ENCODE measurements at regions not wholly inside any gene's neighbourhood (a gene's known extent, or its start where the extent isn't known, plus 50 kb on each side); places are given as distances from the start of the nearest gene placed in this dataset.

DNA sequence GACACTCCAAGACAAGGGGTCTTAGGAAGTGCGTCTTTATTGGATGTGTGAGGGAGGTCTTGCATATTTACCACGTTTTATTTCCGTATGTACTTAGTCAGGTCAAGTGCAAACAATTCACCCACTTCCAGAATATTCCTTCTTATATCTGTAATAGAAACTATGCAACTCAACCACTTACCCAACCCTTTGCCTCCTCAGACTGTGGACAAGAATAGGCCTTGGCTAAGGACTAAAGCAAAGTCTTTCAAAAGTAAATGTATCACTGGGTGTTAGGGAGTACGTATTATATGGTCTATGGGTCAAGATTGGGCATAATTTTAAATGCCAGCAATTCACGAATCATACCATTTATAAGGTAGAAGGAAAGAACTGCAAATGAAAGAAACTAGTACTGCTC, 484.8 kb downstream of the MBD2 start:
- no peaks in the 10 kb centered on the region for H3K36me3 ChIP-seq
- H3K4me1 ChIP-seq, result no peaks in the 10 kb centered on the region
- WGBS, 2 donors, result 72 to 80% methylated on average over 5 of the region's 5 CpGs
- H3K27me3 ChIP-seq, result no peaks in the 10 kb centered on the region
- ATAC-seq (no peak), DNase-seq (no peak)
- no peak overlapping the region for H3K27ac ChIP-seq
- TF ChIP-seq, protein P1, sequence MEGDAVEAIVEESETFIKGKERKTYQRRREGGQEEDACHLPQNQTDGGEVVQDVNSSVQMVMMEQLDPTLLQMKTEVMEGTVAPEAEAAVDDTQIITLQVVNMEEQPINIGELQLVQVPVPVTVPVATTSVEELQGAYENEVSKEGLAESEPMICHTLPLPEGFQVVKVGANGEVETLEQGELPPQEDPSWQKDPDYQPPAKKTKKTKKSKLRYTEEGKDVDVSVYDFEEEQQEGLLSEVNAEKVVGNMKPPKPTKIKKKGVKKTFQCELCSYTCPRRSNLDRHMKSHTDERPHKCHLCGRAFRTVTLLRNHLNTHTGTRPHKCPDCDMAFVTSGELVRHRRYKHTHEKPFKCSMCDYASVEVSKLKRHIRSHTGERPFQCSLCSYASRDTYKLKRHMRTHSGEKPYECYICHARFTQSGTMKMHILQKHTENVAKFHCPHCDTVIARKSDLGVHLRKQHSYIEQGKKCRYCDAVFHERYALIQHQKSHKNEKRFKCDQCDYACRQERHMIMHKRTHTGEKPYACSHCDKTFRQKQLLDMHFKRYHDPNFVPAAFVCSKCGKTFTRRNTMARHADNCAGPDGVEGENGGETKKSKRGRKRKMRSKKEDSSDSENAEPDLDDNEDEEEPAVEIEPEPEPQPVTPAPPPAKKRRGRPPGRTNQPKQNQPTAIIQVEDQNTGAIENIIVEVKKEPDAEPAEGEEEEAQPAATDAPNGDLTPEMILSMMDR (IDR thresholded peaks at IDR 0.05), result no peak
- H3K4me3 ChIP-seq, result no peak overlapping the region
- no peaks in the 10 kb centered on the region for H3K9me3 ChIP-seq
- intact Hi-C loops (cut with DNase I), result no loop called here

DNA sequence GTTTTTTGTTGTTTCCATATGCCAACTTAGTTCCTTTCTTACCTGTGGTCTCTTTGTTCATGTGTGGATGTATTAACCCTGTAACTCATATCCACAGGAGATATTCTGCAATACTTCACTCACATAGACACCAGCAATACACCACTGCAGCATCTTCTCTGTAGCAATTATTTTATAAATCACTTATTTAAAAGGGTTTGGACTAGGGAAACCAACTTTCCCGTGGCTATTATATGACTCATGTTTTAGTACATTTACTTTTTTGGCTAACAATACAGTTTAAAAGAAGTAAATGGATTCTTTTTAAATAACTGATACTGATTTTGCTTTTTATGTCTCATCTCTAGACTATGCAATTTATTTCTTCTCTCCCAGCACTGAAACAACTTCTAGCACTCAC, 488.9 kb downstream of the MBD2 start:
- 65 to 71% methylated on average over 1 of the region's 1 CpG for WGBS, 2 donors
- Histone ChIP-seq H3K36me3 (no peaks in the 10 kb centered on the region), H3K9me3 (peaks cover 0 to 14% (median 0%) of the 10 kb centered on the region in 11 donors), H3K27me3 (no peaks in the 10 kb centered on the region), H3K27ac (no peak overlapping the region), H3K4me1 (no peaks in the 10 kb centered on the region), H3K4me3 (no peak overlapping the region)
- TF ChIP-seq, protein P1 (IDR thresholded peaks at IDR 0.05), result no peak
- intact Hi-C loops (cut with DNase I), result no loop called here
- DNase-seq (no peak), ATAC-seq (no peak)

DNA sequence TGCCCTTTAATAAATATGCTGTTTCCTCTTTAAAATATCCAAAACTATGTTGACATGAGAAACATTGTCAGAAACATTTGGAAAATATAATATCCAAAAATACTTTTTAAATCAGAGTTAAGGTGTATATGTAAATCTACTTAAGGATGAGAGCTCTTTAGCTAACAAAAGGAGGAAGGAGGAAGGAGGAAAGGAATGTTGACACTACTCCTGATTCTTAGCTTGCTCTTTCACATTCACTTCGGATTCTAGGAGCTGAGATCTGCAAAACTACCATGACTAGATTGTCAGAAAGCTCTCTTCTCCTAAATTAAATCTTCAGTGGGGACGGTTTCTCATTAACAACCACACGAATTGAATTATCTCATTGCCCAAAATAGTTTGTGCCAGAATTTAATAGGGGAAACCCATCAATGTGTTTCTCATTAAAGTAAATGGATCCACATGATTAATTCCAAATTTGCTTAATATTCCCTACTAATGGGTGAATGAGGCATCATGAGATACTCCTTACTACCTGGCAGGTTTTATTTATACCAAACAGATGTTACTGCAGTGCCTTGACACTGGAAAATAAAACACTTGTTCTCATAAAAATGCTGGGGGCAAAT, 509.1 kb downstream of the MBD2 start:
- no peak for ATAC-seq
- H3K9me3 ChIP-seq, result peaks cover 0 to 7% (median 1%) of the 10 kb centered on the region in 11 donors
- H3K4me3 ChIP-seq, result no peak overlapping the region
- H3K36me3 ChIP-seq, result no peaks in the 10 kb centered on the region
- intact Hi-C loops (cut with DNase I), result loop anchor here in 1 of 10 donors (10.0 kb wide), 1 partner anchor 239 kb away; no protein-coding TSS in a partner anchor
- no peaks in the 10 kb centered on the region for H3K27me3 ChIP-seq
- no peaks in the 10 kb centered on the region for H3K4me1 ChIP-seq
- 35 to 56% methylated on average over 3 of the region's 3 CpGs for WGBS, 2 donors
- TF ChIP-seq, protein P1 (IDR thresholded peaks at IDR 0.05), result no peak
- DNase-seq, result no peak
- no peak overlapping the region for H3K27ac ChIP-seq

DNA sequence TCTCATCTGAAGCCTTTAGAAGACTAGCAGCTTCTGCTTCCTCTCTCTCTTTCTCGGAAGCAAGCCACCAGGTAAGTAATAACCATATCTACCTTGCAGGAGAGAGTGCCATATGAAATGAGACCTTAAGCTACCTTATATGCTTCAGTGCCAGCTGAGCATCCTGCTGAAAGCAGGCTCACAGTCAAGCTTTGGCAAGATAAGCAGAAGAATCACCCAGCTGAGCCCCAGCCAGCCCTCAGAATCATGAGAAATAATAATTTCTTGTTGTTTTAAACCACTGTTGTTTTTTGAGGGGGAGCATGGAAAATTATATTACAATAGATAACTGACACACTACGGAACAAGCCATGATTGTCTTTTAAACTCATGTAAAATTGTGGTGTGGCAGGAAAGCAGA, 514.4 kb downstream of the MBD2 start:
- no peaks in the 10 kb centered on the region for H3K4me1 ChIP-seq
- no peaks in the 10 kb centered on the region for H3K36me3 ChIP-seq
- 73 to 88% methylated on average over 2 of the region's 2 CpGs for WGBS, 2 donors
- DNase-seq (no peak), ATAC-seq (no peak)
- intact Hi-C loops (cut with DNase I), result loop anchor here in 1 of 10 donors (10.0 kb wide), 1 partner anchor 245 kb away; no protein-coding TSS in a partner anchor
- H3K27ac ChIP-seq, result no peak overlapping the region
- TF ChIP-seq, protein P1 (IDR thresholded peaks at IDR 0.05), result no peak
- no peaks in the 10 kb centered on the region for H3K27me3 ChIP-seq
- no peak overlapping the region for H3K4me3 ChIP-seq
- peaks cover 0 to 20% (median 6%) of the 10 kb centered on the region in 11 donors for H3K9me3 ChIP-seq
